ENCODE measurements at regions not wholly inside any gene's neighbourhood (a gene's known extent, or its start where the extent isn't known, plus 50 kb on each side); places are given as distances from the start of the nearest gene placed in this dataset.

DNA sequence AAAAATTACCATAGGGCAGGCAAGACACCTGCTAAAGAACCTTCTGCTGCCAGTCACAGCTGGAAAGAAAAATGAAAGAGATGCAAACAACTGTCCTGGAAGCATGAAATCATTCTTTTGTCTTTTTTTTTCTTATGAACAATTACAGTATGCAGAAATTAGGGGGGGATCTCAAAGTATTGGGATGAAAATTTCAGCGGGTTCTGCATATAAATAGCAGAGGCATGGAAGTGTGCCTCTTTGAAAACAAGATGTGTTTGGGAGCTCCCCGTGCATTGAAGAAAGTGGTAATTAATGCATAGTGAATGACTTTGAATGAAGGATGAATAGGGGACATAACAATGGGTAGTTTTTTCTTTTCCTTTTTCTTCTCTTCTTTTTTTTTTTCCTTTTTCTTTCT is 431.2 kb downstream of the SOX2 start:
- Histone ChIP-seq H3K9me1 (ENCODE audit: insufficient read depth, low read length) (no peaks in the 10 kb centered on the region), H2BK20ac (ENCODE audit: low read depth, low read length) (no peak overlapping the region), H3K4me2 (ENCODE audit: low read depth, low read length) (no peak overlapping the region), H3K23ac (ENCODE audit: low read depth, low read length) (no peak overlapping the region), H2BK5ac (ENCODE audit: low read depth, low read length, poor library complexity, severe bottlenecking) (no peak overlapping the region), H3K4ac (ENCODE audit: low read depth, low read length) (no peak overlapping the region), H3K9me3 (ENCODE audit: control insufficient read depth, insufficient read depth, low read length) (peaks cover 4% of the 10 kb centered on the region; the same call in 1 of the 2 replicates), H3K4me1 (ENCODE audit: control insufficient read depth, insufficient read depth, low read length) (no peaks in the 10 kb centered on the region), H2AK9ac (replicated peaks; ENCODE audit: low read depth, low read length, poor library complexity) (no peak overlapping the region), H3K79me1 (ENCODE audit: low read depth in 1 of 2, low read length in 2 of 2) (no peaks in the 10 kb centered on the region), H2BK15ac (ENCODE audit: low read depth, low read length) (no peak overlapping the region), H4K5ac (ENCODE audit: low read depth, low read length) (no peak overlapping the region), H3K56ac (ENCODE audit: extremely low read depth, insufficient read depth, low read length) (no peak overlapping the region), H2AK5ac (ENCODE audit: low read depth, low read length) (no peak overlapping the region), H4K91ac (ENCODE audit: insufficient read depth, low read depth, low read length) (no peak overlapping the region), H4K8ac (ENCODE audit: low read depth in 2 of 2, low read length in 2 of 2) (no peak overlapping the region), H3K18ac (ENCODE audit: low read depth, low read length) (no peak overlapping the region), H3K14ac (replicated peaks; ENCODE audit: low read depth, low read length) (no peak overlapping the region), H3K4me3 (ENCODE audit: insufficient read depth, low read depth, low read length) (no peak overlapping the region), H2AFZ (replicated peaks; ENCODE audit: low read length, poor library complexity) (no peak overlapping the region), H2BK120ac (ENCODE audit: low read depth, low read length) (no peak overlapping the region), H3K27ac (ENCODE audit: insufficient read depth, low read length) (no peak overlapping the region), H3K9ac (ENCODE audit: low read depth, low read length) (no peak overlapping the region), H4K20me1 (ENCODE audit: insufficient read depth, low read length) (no peaks in the 10 kb centered on the region), H3K27me3 (ENCODE audit: control insufficient read depth, insufficient read depth, low read length) (no peaks in the 10 kb centered on the region), H3K36me3 (ENCODE audit: control insufficient read depth, insufficient read depth, low read length) (no peaks in the 10 kb centered on the region)
- no TSS peak for BruUV-seq (replicated peaks)
- no peak for DNase-seq
- in situ Hi-C loops (cut with MboI; ENCODE audit: low sequenced_read_pairs) (no loop called here), dilution Hi-C loops (cut with HindIII; ENCODE audit: low sequenced_read_pairs, unreplicated experiment) (no loop called here), intact Hi-C loops (cut with micrococcal nuclease) (no loop called here)
- WGBS, 2 experiments (ENCODE audit: extremely low coverage in 2 of 2, insufficient read length in 1 of 2), result no CpG with 5 or more reads among the region's 2 CpGs
- ChIA-PET CTCF (interaction anchor here (0.6 kb wide), 2 partner anchors 38 to 47 kb away, joined by 4 to 7 read pairs; no protein-coding TSS in a partner anchor), POLR2A (ENCODE audit: unreplicated experiment) (no interaction called here)
- ATAC-seq (ENCODE audit: low read depth), result no peak
- no peak for TF ChIP-seq BHLHE40 (IDR thresholded peaks at IDR 0.05; ENCODE audit: low read depth, low read length)
- TF ChIP-seq MAZ (IDR thresholded peaks at IDR 0.05; ENCODE audit: borderline replicate concordance, low read depth, low read length), result no peak
- no peak for TF ChIP-seq MXI1 (IDR thresholded peaks at IDR 0.05; ENCODE audit: borderline replicate concordance, low read depth, low read length)
- TF ChIP-seq, protein P1, sequence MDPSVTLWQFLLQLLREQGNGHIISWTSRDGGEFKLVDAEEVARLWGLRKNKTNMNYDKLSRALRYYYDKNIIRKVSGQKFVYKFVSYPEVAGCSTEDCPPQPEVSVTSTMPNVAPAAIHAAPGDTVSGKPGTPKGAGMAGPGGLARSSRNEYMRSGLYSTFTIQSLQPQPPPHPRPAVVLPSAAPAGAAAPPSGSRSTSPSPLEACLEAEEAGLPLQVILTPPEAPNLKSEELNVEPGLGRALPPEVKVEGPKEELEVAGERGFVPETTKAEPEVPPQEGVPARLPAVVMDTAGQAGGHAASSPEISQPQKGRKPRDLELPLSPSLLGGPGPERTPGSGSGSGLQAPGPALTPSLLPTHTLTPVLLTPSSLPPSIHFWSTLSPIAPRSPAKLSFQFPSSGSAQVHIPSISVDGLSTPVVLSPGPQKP (IDR thresholded peaks at IDR 0.05; ENCODE audit: borderline replicate concordance, low read depth, low read length), result no peak
